Omental fat pad (tissue), 3 donors: ENCODE measurements at regions not wholly inside any gene's neighbourhood (a gene's known extent, or its start where the extent isn't known, plus 50 kb on each side); places are given as distances from the start of the nearest gene placed in this dataset.

Experiments used
- ATAC-seq: fragments of 150-250 bp; one replicate; pipeline ENCODE4 v1.9.1; 2016; ENCODE audit warnings: mild to moderate bottlenecking, moderate library complexity; ENCODE audit not compliant: low FRiP score
- DNase-seq: peaks from one replicate; pipeline ENCODE4 v3.0.0-alpha.2; 2019; ENCODE audit warnings: low spot score
- TF ChIP-seq, protein P1 (sequence below), 3 donors: fragments of 450-650 bp; IDR thresholded peaks; one replicate each; pipeline ENCODE4 v1.5.1; 2016 to 2017; ENCODE audit warnings: antibody characterized with exemption in 3 of 3, mild to moderate bottlenecking in 3 of 3, moderate library complexity in 2 of 3

DNA sequence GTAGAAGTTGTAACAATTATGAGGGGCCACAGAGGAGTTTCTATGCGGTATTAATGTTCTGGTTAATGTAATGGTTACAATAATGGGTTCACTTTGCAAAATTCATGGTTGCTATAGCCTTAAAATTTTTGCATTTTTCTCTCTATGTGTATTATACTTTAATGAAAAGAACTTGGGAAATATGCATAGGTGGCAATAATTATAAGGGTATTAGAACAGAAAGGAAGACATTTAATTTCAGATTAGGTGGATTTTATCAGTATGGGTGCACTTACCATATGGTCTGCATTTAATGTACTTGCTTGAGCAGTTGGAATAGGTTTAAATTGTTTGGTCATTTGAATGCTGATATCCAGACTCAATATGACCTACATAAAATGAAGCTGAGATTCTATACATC lies 161.6 kb upstream of the TACR1 start:
- DNase-seq (no peak), ATAC-seq (no peak)
- TF ChIP-seq, protein P1, sequence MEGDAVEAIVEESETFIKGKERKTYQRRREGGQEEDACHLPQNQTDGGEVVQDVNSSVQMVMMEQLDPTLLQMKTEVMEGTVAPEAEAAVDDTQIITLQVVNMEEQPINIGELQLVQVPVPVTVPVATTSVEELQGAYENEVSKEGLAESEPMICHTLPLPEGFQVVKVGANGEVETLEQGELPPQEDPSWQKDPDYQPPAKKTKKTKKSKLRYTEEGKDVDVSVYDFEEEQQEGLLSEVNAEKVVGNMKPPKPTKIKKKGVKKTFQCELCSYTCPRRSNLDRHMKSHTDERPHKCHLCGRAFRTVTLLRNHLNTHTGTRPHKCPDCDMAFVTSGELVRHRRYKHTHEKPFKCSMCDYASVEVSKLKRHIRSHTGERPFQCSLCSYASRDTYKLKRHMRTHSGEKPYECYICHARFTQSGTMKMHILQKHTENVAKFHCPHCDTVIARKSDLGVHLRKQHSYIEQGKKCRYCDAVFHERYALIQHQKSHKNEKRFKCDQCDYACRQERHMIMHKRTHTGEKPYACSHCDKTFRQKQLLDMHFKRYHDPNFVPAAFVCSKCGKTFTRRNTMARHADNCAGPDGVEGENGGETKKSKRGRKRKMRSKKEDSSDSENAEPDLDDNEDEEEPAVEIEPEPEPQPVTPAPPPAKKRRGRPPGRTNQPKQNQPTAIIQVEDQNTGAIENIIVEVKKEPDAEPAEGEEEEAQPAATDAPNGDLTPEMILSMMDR (IDR thresholded peaks at IDR 0.05), result no peak

- ATAC-seq (no peak), DNase-seq (no peak)
- TF ChIP-seq, protein P1 (IDR thresholded peaks at IDR 0.05), result no peak
Measured at GRCh38 chr2:75356865-75357264, 157.5 kb upstream of the TACR1 start.

DNA sequence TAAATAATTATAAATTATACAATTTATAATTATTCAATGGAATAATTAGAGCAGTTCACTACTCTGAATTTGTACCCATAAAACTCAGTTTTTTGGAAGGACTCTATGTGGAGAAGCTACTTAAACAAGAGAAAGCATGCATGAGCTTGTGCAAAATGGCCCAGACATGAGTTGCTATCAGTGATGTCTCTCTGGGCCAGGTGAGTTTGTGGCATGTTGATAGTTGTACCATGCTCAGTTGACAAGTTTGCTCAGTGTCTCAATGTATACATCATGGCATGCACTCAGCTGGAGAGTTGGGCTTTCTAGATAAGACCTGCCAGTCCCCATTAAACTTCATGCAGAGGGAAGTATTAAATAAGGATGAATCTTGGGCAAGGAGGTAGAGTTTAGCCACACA lies 153.8 kb upstream of the TACR1 start:
- TF ChIP-seq, protein P1 (IDR thresholded peaks at IDR 0.05), result no peak
- ATAC-seq, result no peak
- no peak for DNase-seq

- DNase-seq (no peak), ATAC-seq (no peak)
- TF ChIP-seq, protein P1 (IDR thresholded peaks at IDR 0.05), result no peak
Measured at GRCh38 chr2:75348307-75348706, 149.0 kb upstream of the TACR1 start.

GRCh38 chr2:75344146-75344545 lies 144.8 kb upstream of the TACR1 start:
- TF ChIP-seq, protein P1 (IDR thresholded peaks at IDR 0.05), result no peak
- ATAC-seq (no peak), DNase-seq (no peak)

DNA sequence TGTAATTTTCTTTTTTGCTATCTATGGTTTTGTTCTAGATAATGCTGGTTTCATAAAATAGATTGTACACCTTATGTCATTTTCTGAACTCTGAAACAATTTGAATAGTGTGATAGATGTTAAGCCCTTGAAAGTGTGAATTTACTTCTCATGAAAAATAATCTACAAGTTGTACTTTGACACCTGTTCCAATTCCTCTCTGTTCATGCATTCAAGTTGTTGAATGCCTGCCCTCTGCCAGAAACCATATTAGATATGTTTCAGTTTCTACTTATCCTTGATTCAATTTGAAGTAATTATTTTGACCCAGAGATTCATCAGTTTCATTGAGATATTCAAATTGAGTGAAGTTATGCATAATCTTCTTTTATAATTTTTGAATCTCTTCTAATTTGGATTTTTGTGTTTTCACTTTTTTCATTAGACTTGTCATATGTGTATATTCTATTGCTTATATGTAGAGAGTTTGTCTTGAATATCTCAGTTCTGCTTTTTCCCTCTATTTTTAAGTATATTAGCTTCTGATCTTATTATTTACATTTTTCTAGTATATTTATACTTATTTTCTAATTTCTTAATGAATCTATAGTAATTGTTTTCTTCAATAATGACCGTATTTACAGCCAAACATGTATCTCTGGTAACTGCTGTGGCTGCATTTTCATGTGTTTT lies 143.3 kb upstream of the TACR1 start:
- ATAC-seq, result no peak
- TF ChIP-seq, protein P1 (IDR thresholded peaks at IDR 0.05), result no peak
- no peak for DNase-seq

- no peak for ATAC-seq
Measured at GRCh38 chr2:75340560-75340959, 141.2 kb upstream of the TACR1 start.

More at GRCh38 chr2:75340560-75340959, 141.2 kb upstream of the TACR1 start:
- TF ChIP-seq, protein P1 (IDR thresholded peaks at IDR 0.05), result no peak
- DNase-seq, result no peak
